Hepatocyte (in vitro differentiated cells): ENCODE measurements at regions not wholly inside any gene's neighbourhood (a gene's known extent, or its start where the extent isn't known, plus 50 kb on each side); places are given as distances from the start of the nearest gene placed in this dataset.

Source experiments
- DNase-seq: peaks from one replicate; pipeline ENCODE4 v3.0.0-alpha.2; 2016; ENCODE audit warnings: low spot score
- H2AFZ ChIP-seq: fragments of 200-600 bp; sonication (generic); 2 replicates; pipeline ENCODE4 v1.6.0; 2016; ENCODE audit warnings: antibody characterized with exemption, mild to moderate bottlenecking
- H3K27ac ChIP-seq: fragments of 200-600 bp; sonication (generic); 2 replicates; pipeline ENCODE4 v1.5.1; 2016; ENCODE audit warnings: mild to moderate bottlenecking
- H3K27me3 ChIP-seq: fragments of 200-600 bp; sonication (generic); 2 replicates; pipeline ENCODE4 v1.6.1; 2016
- H3K36me3 ChIP-seq: fragments of 200-600 bp; sonication (generic); replicated peaks from 2 replicates; pipeline ENCODE4 v1.5.1; 2016; ENCODE audit warnings: low read depth; ENCODE audit not compliant: insufficient read depth
- H3K4me1 ChIP-seq: fragments of 200-600 bp; sonication (generic); 2 replicates; pipeline ENCODE4 v1.5.1; 2016; ENCODE audit warnings: mild to moderate bottlenecking, moderate library complexity; ENCODE audit not compliant: insufficient read depth
- H3K4me2 ChIP-seq: fragments of 200-600 bp; sonication (generic); 2 replicates; pipeline ENCODE4 v1.6.0; 2016
- H3K4me3 ChIP-seq: fragments of 200-600 bp; sonication (generic); 2 replicates; pipeline ENCODE4 v1.5.1; 2016; ENCODE audit warnings: mild to moderate bottlenecking
- H3K79me2 ChIP-seq: fragments of 200-600 bp; sonication (generic); 2 replicates; pipeline ENCODE4 v1.6.0; 2017; ENCODE audit warnings: mild to moderate bottlenecking
- H3K9me2 ChIP-seq: fragments of 200-600 bp; sonication (generic); replicated peaks from 2 replicates; pipeline ENCODE4 v1.6.0; 2017; ENCODE audit warnings: mild to moderate bottlenecking; ENCODE audit not compliant: insufficient read depth
- H3K9me3 ChIP-seq: fragments of 200-600 bp; sonication (generic); 2 replicates; pipeline ENCODE4 v1.5.1; 2016; ENCODE audit warnings: low read depth, mild to moderate bottlenecking
- H4K20me1 ChIP-seq: fragments of 200-600 bp; sonication (generic); 2 replicates; pipeline ENCODE4 v1.6.0; 2016; ENCODE audit warnings: mild to moderate bottlenecking; ENCODE audit not compliant: insufficient read depth, poor library complexity, severe bottlenecking
- CTCF ChIP-seq: fragments of 200-600 bp; sonication (generic); IDR thresholded peaks from 2 replicates; pipeline ENCODE4 v1.5.1; 2016; ENCODE audit warnings: antibody characterized with exemption, mild to moderate bottlenecking; ENCODE audit not compliant: poor library complexity
- EZH2 ChIP-seq: fragments of 200-600 bp; sonication (generic); IDR thresholded peaks from 2 replicates; pipeline ENCODE4 v1.6.1; 2016; ENCODE audit warnings: antibody characterized with exemption, mild to moderate bottlenecking, borderline replicate concordance
- EZH2phosphoT487 ChIP-seq: fragments of 200-600 bp; sonication (generic); IDR thresholded peaks from one replicate; pipeline ENCODE4 v1.6.1; 2018; ENCODE audit warnings: antibody characterized with exemption, mild to moderate bottlenecking, low read depth, moderate library complexity; ENCODE audit not compliant: unreplicated experiment, severe bottlenecking
- WGBS: methylation state at CpG from one replicate; pipeline ENCODE4 v1.1.6; 2016; ENCODE audit warnings: low lambda C conversion rate; ENCODE audit errors: missing lambda C conversion rate; 5-methylcytosine and 5-hydroxymethylcytosine counted together

- Histone ChIP-seq H3K9me2 (no peaks in the 10 kb centered on the region), H3K36me3 (no peaks in the 10 kb centered on the region), H3K4me1 (peaks cover 33% of the 10 kb centered on the region), H3K27me3 (peaks cover 60% of the 10 kb centered on the region), H2AFZ (peak overlapping the region; percentile 67), H4K20me1 (no peaks in the 10 kb centered on the region), H3K27ac (no peak overlapping the region), H3K79me2 (no peaks in the 10 kb centered on the region), H3K4me2 (peak overlapping the region; percentile 97), H3K4me3 (no peak overlapping the region), H3K9me3 (no peaks in the 10 kb centered on the region)
- TF ChIP-seq CTCF (peak; percentile 40), EZH2phosphoT487 (no peak)
- DNase-seq: peak; percentile 54
- 16% methylated on average over 9 of the region's 9 CpGs for WGBS
Observed at GRCh38 chr20:59402681-59403080, 102.3 kb downstream of the EDN3 start.

GRCh38 chr20:59403261-59403961, 103.0 kb downstream of the EDN3 start:
- Histone ChIP-seq H3K9me2 (no peaks in the 10 kb centered on the region), H3K4me1 (peaks cover 31% of the 10 kb centered on the region), H3K27me3 (peaks cover 58% of the 10 kb centered on the region), H3K9me3 (no peaks in the 10 kb centered on the region), H3K79me2 (no peaks in the 10 kb centered on the region), H4K20me1 (no peaks in the 10 kb centered on the region), H2AFZ (peak overlapping the region; percentile 67), H3K4me3 (peak overlapping the region; percentile 17), H3K4me2 (peak overlapping the region; percentile 97), H3K27ac (no peak overlapping the region), H3K36me3 (no peaks in the 10 kb centered on the region)
- peak; percentile 79 for DNase-seq
- whole genome bisulfite sequencing: 11% methylated on average over 32 of the region's 46 CpGs
- TF ChIP-seq CTCF (peak; percentile 100), EZH2 (no peak)

DNA sequence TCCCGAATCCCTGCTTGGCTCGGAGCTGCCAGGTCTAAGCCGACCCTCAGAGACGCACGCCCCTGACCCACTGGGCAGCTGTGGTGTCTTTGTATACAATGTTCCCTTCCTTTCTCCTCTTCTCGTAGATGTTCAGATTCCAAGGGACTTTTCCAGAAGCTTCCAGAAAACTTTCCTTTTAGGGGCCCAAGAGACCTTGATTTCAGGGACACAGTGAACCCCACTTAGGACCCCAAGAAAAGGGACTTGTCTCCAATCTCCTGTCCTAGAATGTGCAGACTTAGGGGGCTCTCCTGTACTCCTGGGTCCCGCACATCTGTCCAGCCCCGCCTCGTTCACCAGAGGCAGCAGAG, 103.5 kb downstream of the EDN3 start:
- peaks cover 56% of the 10 kb centered on the region for H3K27me3 ChIP-seq
- H3K4me1 ChIP-seq: peaks cover 26% of the 10 kb centered on the region
- no peaks in the 10 kb centered on the region for H3K79me2 ChIP-seq
- H4K20me1 ChIP-seq: no peaks in the 10 kb centered on the region
- H2AFZ ChIP-seq: no peak overlapping the region
- 72% methylated on average over 4 of the region's 9 CpGs for WGBS
- H3K4me2 ChIP-seq: peak overlapping the region; percentile 97
- no peak for TF ChIP-seq EZH2phosphoT487
- no peak for TF ChIP-seq EZH2
- no peak for TF ChIP-seq CTCF
- no peaks in the 10 kb centered on the region for H3K9me3 ChIP-seq
- DNase-seq: no peak
- H3K9me2 ChIP-seq: no peaks in the 10 kb centered on the region
- H3K27ac ChIP-seq: no peak overlapping the region
- peak overlapping the region; percentile 17 for H3K4me3 ChIP-seq
- H3K36me3 ChIP-seq: no peaks in the 10 kb centered on the region
